Astrocyte (in vitro differentiated cells and primary cell): ENCODE measurements at regions not wholly inside any gene's neighbourhood (a gene's known extent, or its start where the extent isn't known, plus 50 kb on each side); places are given as distances from the start of the nearest gene placed in this dataset.

Experiments
- DNase-seq: peaks from one replicate; pipeline ENCODE4 v3.0.0-alpha.2; 2010; ENCODE audit warnings: low read depth
- FAIRE-seq: peaks from 2 replicates; lab custom pipeline; 2011; peaks lifted over from hg19 to GRCh38; lab: Jason Lieb, UNC
- H2AFZ ChIP-seq: 2 replicates; pipeline ENCODE4 v1.6.0; 2012; ENCODE audit warnings: low read depth, low read length, inconsistent platforms
- H3K27ac ChIP-seq: 2 replicates; pipeline ENCODE4 v1.5.1; 2011; ENCODE audit warnings: low read depth, low read length, inconsistent platforms
- H3K27me3 ChIP-seq: 2 replicates; pipeline ENCODE4 v1.6.0; 2011; ENCODE audit warnings: low read length, inconsistent platforms; ENCODE audit not compliant: insufficient read depth
- H3K36me3 ChIP-seq: 2 replicates; pipeline ENCODE4 v1.5.1; 2011; ENCODE audit warnings: low read length, inconsistent platforms; ENCODE audit not compliant: insufficient read depth
- H3K4me1 ChIP-seq: 2 replicates; pipeline ENCODE4 v1.5.1; 2011; ENCODE audit warnings: low read length, inconsistent platforms; ENCODE audit not compliant: insufficient read depth
- H3K4me2 ChIP-seq: 2 replicates; pipeline ENCODE4 v1.6.0; 2012; ENCODE audit warnings: low read length, inconsistent platforms
- H3K4me3 ChIP-seq: 2 replicates; pipeline ENCODE4 v1.5.1; 2011; ENCODE audit warnings: low read depth, mild to moderate bottlenecking, low read length, inconsistent platforms; ENCODE audit not compliant: insufficient read depth
- H3K79me2 ChIP-seq: 2 replicates; pipeline ENCODE4 v1.6.0; 2012; ENCODE audit warnings: mild to moderate bottlenecking, low read length, inconsistent platforms; ENCODE audit not compliant: insufficient read depth
- H3K9ac ChIP-seq: 2 replicates; pipeline ENCODE4 v1.6.0; 2012; ENCODE audit warnings: mild to moderate bottlenecking, low read length, inconsistent platforms
- H3K9me3 ChIP-seq: 2 replicates; pipeline ENCODE4 v1.5.1; 2012; ENCODE audit warnings: low read depth, mild to moderate bottlenecking, low read length, inconsistent platforms; ENCODE audit not compliant: insufficient read depth
- H4K20me1 ChIP-seq: 2 replicates; pipeline ENCODE4 v1.6.0; 2012; ENCODE audit warnings: low read length, inconsistent platforms; ENCODE audit not compliant: insufficient read depth
- H3K27ac Mint-ChIP-seq: one replicate; pipeline ENCODE4 v1.8.0; 2021; ENCODE audit warnings: mild to moderate bottlenecking, mixed read lengths; ENCODE audit not compliant: unreplicated experiment
- H3K27me3 Mint-ChIP-seq: one replicate; pipeline ENCODE4 v1.8.0; 2021; ENCODE audit warnings: low read depth, mixed read lengths; ENCODE audit not compliant: unreplicated experiment
- H3K36me3 Mint-ChIP-seq: one replicate; pipeline ENCODE4 v1.8.0; 2021; ENCODE audit warnings: low read depth, mixed read lengths; ENCODE audit not compliant: unreplicated experiment
- H3K4me1 Mint-ChIP-seq: one replicate; pipeline ENCODE4 v1.8.0; 2021; ENCODE audit warnings: low read depth, mixed read lengths; ENCODE audit not compliant: unreplicated experiment
- H3K4me3 Mint-ChIP-seq: one replicate; pipeline ENCODE4 v1.8.0; 2021; ENCODE audit warnings: mild to moderate bottlenecking, moderate library complexity, mixed read lengths; ENCODE audit not compliant: unreplicated experiment
- H3K9me3 Mint-ChIP-seq: one replicate; pipeline ENCODE4 v1.8.0; 2021; ENCODE audit warnings: mild to moderate bottlenecking, mixed read lengths; ENCODE audit not compliant: unreplicated experiment
- CTCF ChIP-seq: IDR thresholded peaks from 2 replicates; pipeline ENCODE4 v1.5.1; 2011; ENCODE audit warnings: low read depth, mild to moderate bottlenecking, inconsistent platforms, low read length, moderate library complexity; ENCODE audit not compliant: insufficient read depth
- EZH2 ChIP-seq: IDR thresholded peaks from 2 replicates; pipeline ENCODE4 v1.6.1; 2012; ENCODE audit warnings: mild to moderate bottlenecking, low read length, inconsistent platforms; ENCODE audit not compliant: insufficient read depth

- Histone ChIP-seq H3K36me3 (no peaks in the 10 kb centered on the region), H2AFZ (no peak overlapping the region), H3K4me3 (no peak overlapping the region), H3K4me1 (peaks cover 9% of the 10 kb centered on the region), H3K79me2 (no peaks in the 10 kb centered on the region), H3K4me2 (no peak overlapping the region), H3K9me3 (no peaks in the 10 kb centered on the region), H3K27me3 (no peaks in the 10 kb centered on the region), H3K9ac (no peak overlapping the region), H4K20me1 (no peaks in the 10 kb centered on the region), H3K27ac (no peak overlapping the region)
- no peak for TF ChIP-seq CTCF
- no peak for TF ChIP-seq EZH2
- DNase-seq (no peak), FAIRE-seq (no peak)
- no peak overlapping the region for H3K4me3 Mint-ChIP-seq
- no peak overlapping the region for H3K27ac Mint-ChIP-seq
- peaks cover 16% of the 10 kb centered on the region for H3K4me1 Mint-ChIP-seq
- H3K27me3 Mint-ChIP-seq = no peaks in the 10 kb centered on the region
- H3K9me3 Mint-ChIP-seq = no peaks in the 10 kb centered on the region
- H3K36me3 Mint-ChIP-seq = no peaks in the 10 kb centered on the region
These were observed 84.0 kb downstream of the DYNAP start for GRCh38 chr18:54675076-54675475.

GRCh38 chr18:54679318-54680149 is 88.5 kb downstream of the DYNAP start:
- Mint-ChIP-seq H3K27me3 (no peaks in the 10 kb centered on the region), H3K36me3 (no peaks in the 10 kb centered on the region), H3K27ac (no peak overlapping the region), H3K4me3 (no peak overlapping the region), H3K4me1 (peaks cover 7% of the 10 kb centered on the region), H3K9me3 (no peaks in the 10 kb centered on the region)
- H3K4me1 ChIP-seq = no peaks in the 10 kb centered on the region
- H3K9me3 ChIP-seq = no peaks in the 10 kb centered on the region
- no peak overlapping the region for H3K4me2 ChIP-seq
- H3K27ac ChIP-seq = no peak overlapping the region
- no peaks in the 10 kb centered on the region for H3K27me3 ChIP-seq
- no peaks in the 10 kb centered on the region for H4K20me1 ChIP-seq
- DNase-seq (peak; percentile 77), FAIRE-seq (peak; percentile 93)
- TF ChIP-seq CTCF (peak; percentile 60), EZH2 (no peak)
- H3K9ac ChIP-seq = no peak overlapping the region
- H3K79me2 ChIP-seq = no peaks in the 10 kb centered on the region
- H2AFZ ChIP-seq = no peak overlapping the region
- H3K4me3 ChIP-seq = no peak overlapping the region
- no peaks in the 10 kb centered on the region for H3K36me3 ChIP-seq

- Histone ChIP-seq H3K4me2 (no peak overlapping the region), H3K27ac (no peak overlapping the region), H3K36me3 (no peaks in the 10 kb centered on the region), H3K4me1 (peaks cover under 1% of the 10 kb centered on the region), H4K20me1 (no peaks in the 10 kb centered on the region), H3K9ac (no peak overlapping the region), H3K4me3 (no peak overlapping the region), H3K79me2 (no peaks in the 10 kb centered on the region), H3K27me3 (no peaks in the 10 kb centered on the region), H3K9me3 (no peaks in the 10 kb centered on the region), H2AFZ (no peak overlapping the region)
- Mint-ChIP-seq H3K4me3 (no peak overlapping the region), H3K36me3 (no peaks in the 10 kb centered on the region), H3K4me1 (peaks cover 3% of the 10 kb centered on the region), H3K9me3 (no peaks in the 10 kb centered on the region), H3K27ac (no peak overlapping the region), H3K27me3 (no peaks in the 10 kb centered on the region)
- FAIRE-seq (no peak), DNase-seq (peak; percentile 53)
- no peak for TF ChIP-seq EZH2
- no peak for TF ChIP-seq CTCF
These were observed 93.7 kb downstream of the DYNAP start for GRCh38 chr18:54684784-54685183.
